H4 (cell line): ENCODE measurements at regions not wholly inside any gene's neighbourhood (a gene's known extent, or its start where the extent isn't known, plus 50 kb on each side); places are given as distances from the start of the nearest gene placed in this dataset.
"Not testable (repeated sequence)": the region's sequence is repeated elsewhere in the genome, so short reads cannot be mapped to it uniquely, and the experiment has no call there.

Source experiments
- DNase-seq: peaks from one replicate; pipeline ENCODE4 v3.0.0-alpha.2; 2015; ENCODE audit warnings: low spot score

- no peak for DNase-seq
Measured at GRCh38 chr6:88456221-88456859, 290.2 kb upstream of the CNR1 start.

- no peak for DNase-seq
Measured at GRCh38 chr6:88455317-88455716, 289.2 kb upstream of the CNR1 start.

GRCh38 chr6:88454658-88455057 lies 288.5 kb upstream of the CNR1 start:
- no peak for DNase-seq

- DNase-seq, result no peak
Measured at GRCh38 chr6:88449770-88450169, 283.6 kb upstream of the CNR1 start.

- DNase-seq, result no peak
Measured at GRCh38 chr6:88445188-88445965, 279.2 kb upstream of the CNR1 start.

GRCh38 chr6:88443554-88443953 lies 277.4 kb upstream of the CNR1 start:
- DNase-seq, result no peak

- DNase-seq, result no peak
Measured at GRCh38 chr6:88442737-88443136, 276.6 kb upstream of the CNR1 start.

- DNase-seq, result no peak
Measured at GRCh38 chr6:88441346-88441745, 275.2 kb upstream of the CNR1 start.

- no peak for DNase-seq
Measured at GRCh38 chr6:88428068-88428467, 261.9 kb upstream of the CNR1 start.

- DNase-seq, result no peak
Measured at GRCh38 chr6:88426005-88426404, 259.9 kb upstream of the CNR1 start.

- no peak for DNase-seq
Measured at GRCh38 chr6:88422831-88423230, 256.7 kb upstream of the CNR1 start.

- not testable (repeated sequence) for DNase-seq
Measured at GRCh38 chr6:88420967-88421488, 254.9 kb upstream of the CNR1 start.

- DNase-seq, result not testable (repeated sequence)
Measured at GRCh38 chr6:88418921-88419810, 253.0 kb upstream of the CNR1 start.

- DNase-seq, result not testable (repeated sequence)
Measured at GRCh38 chr6:88417361-88417760, 251.2 kb upstream of the CNR1 start.

- DNase-seq, result no peak
Measured at GRCh38 chr6:88413459-88413858, 247.3 kb upstream of the CNR1 start.

- not testable (repeated sequence) for DNase-seq
Measured at GRCh38 chr6:88408355-88408754, 242.2 kb upstream of the CNR1 start.

GRCh38 chr6:88406674-88407073 lies 240.5 kb upstream of the CNR1 start:
- DNase-seq, result not testable (repeated sequence)

- no peak for DNase-seq
Measured at GRCh38 chr6:88403486-88403885, 237.3 kb upstream of the CNR1 start.

- DNase-seq, result no peak
Measured at GRCh38 chr6:88402909-88403308, 236.8 kb upstream of the CNR1 start.

GRCh38 chr6:88390998-88391397 lies 224.9 kb upstream of the CNR1 start:
- DNase-seq, result not testable (repeated sequence)

GRCh38 chr6:88388589-88388988 lies 222.4 kb upstream of the CNR1 start:
- no peak for DNase-seq

GRCh38 chr6:88386167-88386566 lies 220.0 kb upstream of the CNR1 start:
- no peak for DNase-seq
